SK-N-SH treated with all-trans-retinoic acid at 6 μM for 48 hours (cell line): ENCODE measurements at regions not wholly inside any gene's neighbourhood (a gene's known extent, or its start where the extent isn't known, plus 50 kb on each side); places are given as distances from the start of the nearest gene placed in this dataset.

ENCODE experiments used
- ARNTL ChIP-seq: fragments of 450-650 bp; formaldehyde crosslinking; IDR thresholded peaks from 2 replicates; pipeline ENCODE4 v1.5.0; 2020; ENCODE audit warnings: low read depth, mild to moderate bottlenecking, moderate library complexity, borderline replicate concordance
- ESRRG ChIP-seq: fragments of 250-450 bp; sonication (Bioruptor Pico); IDR thresholded peaks from 2 replicates; pipeline ENCODE4 v1.6.1; 2021; ENCODE audit warnings: mild to moderate bottlenecking
- RARB ChIP-seq: fragments of 250-450 bp; sonication (Bioruptor Pico); IDR thresholded peaks from 2 replicates; pipeline ENCODE4 v1.8.0; 2021; ENCODE audit warnings: mild to moderate bottlenecking, moderate library complexity
- ZFP3 ChIP-seq: fragments of 250-450 bp; sonication (Bioruptor Pico); IDR thresholded peaks from 2 replicates; pipeline ENCODE4 v1.5.0; 2020; ENCODE audit warnings: mild to moderate bottlenecking, moderate library complexity
- ZFP30 ChIP-seq: fragments of 450-650 bp; formaldehyde crosslinking; IDR thresholded peaks from 2 replicates; pipeline ENCODE4 v1.5.0; 2022; ENCODE audit warnings: mild to moderate bottlenecking, moderate library complexity
- ZNF8 ChIP-seq: fragments of 450-650 bp; formaldehyde crosslinking; IDR thresholded peaks from 2 replicates; pipeline ENCODE4 v1.5.0; 2020; ENCODE audit warnings: mild to moderate bottlenecking, moderate library complexity
- TF ChIP-seq, protein P1 (sequence below): fragments of 250-450 bp; sonication (Bioruptor Pico); IDR thresholded peaks from 2 replicates; pipeline ENCODE4 v1.5.1; 2020; ENCODE audit warnings: low read depth, mild to moderate bottlenecking, moderate library complexity
- TF ChIP-seq, protein P2 (sequence below): fragments of 250-450 bp; sonication (Bioruptor Pico); IDR thresholded peaks from 2 replicates; pipeline ENCODE4 v1.8.0; 2020; ENCODE audit warnings: mild to moderate bottlenecking, moderate library complexity, borderline replicate concordance
- TF ChIP-seq, protein P3 (sequence below): fragments of 250-450 bp; sonication (Bioruptor Pico); IDR thresholded peaks from 2 replicates; pipeline ENCODE4 v1.5.1; 2021; ENCODE audit warnings: mild to moderate bottlenecking, moderate library complexity

DNA sequence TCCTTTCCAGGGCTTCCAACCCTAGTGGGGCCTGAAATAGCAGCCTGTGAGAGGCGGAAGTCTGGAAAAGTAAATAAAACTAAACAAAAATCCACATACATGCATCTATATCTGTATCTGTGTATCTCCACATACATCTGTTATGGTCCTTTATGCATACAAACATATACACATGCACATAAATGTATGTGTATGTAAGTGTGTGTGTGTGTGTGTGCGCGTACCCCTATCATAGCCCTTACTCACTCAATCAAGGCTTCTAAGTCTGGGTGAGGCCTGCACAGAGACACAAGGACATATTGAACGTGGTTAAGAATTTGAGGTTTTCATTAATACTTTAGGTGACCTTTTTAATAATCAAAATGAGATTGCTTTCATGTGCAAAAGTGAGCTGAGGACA is 98.9 kb upstream of the CYRIA start:
- no peak for TF ChIP-seq ZNF8
- no peak for TF ChIP-seq ARNTL (CRISPR knock-in tag)
- TF ChIP-seq ZFP30 (CRISPR knock-in tag) = no peak
- TF ChIP-seq, protein P1, sequence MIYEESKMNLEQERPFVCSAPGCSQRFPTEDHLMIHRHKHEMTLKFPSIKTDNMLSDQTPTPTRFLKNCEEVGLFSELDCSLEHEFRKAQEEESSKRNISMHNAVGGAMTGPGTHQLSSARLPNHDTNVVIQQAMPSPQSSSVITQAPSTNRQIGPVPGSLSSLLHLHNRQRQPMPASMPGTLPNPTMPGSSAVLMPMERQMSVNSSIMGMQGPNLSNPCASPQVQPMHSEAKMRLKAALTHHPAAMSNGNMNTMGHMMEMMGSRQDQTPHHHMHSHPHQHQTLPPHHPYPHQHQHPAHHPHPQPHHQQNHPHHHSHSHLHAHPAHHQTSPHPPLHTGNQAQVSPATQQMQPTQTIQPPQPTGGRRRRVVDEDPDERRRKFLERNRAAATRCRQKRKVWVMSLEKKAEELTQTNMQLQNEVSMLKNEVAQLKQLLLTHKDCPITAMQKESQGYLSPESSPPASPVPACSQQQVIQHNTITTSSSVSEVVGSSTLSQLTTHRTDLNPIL = no peak
- TF ChIP-seq RARB (CRISPR knock-in tag) = no peak
- no peak for TF ChIP-seq ESRRG (CRISPR knock-in tag)
- TF ChIP-seq, protein P2, sequence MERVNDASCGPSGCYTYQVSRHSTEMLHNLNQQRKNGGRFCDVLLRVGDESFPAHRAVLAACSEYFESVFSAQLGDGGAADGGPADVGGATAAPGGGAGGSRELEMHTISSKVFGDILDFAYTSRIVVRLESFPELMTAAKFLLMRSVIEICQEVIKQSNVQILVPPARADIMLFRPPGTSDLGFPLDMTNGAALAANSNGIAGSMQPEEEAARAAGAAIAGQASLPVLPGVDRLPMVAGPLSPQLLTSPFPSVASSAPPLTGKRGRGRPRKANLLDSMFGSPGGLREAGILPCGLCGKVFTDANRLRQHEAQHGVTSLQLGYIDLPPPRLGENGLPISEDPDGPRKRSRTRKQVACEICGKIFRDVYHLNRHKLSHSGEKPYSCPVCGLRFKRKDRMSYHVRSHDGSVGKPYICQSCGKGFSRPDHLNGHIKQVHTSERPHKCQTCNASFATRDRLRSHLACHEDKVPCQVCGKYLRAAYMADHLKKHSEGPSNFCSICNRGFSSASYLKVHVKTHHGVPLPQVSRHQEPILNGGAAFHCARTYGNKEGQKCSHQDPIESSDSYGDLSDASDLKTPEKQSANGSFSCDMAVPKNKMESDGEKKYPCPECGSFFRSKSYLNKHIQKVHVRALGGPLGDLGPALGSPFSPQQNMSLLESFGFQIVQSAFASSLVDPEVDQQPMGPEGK = no peak
- TF ChIP-seq, protein P3, sequence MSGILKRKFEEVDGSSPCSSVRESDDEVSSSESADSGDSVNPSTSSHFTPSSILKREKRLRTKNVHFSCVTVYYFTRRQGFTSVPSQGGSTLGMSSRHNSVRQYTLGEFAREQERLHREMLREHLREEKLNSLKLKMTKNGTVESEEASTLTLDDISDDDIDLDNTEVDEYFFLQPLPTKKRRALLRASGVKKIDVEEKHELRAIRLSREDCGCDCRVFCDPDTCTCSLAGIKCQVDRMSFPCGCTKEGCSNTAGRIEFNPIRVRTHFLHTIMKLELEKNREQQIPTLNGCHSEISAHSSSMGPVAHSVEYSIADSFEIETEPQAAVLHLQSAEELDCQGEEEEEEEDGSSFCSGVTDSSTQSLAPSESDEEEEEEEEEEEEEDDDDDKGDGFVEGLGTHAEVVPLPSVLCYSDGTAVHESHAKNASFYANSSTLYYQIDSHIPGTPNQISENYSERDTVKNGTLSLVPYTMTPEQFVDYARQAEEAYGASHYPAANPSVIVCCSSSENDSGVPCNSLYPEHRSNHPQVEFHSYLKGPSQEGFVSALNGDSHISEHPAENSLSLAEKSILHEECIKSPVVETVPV (CRISPR knock-in tag) = no peak
- TF ChIP-seq ZFP3 (CRISPR knock-in tag) = no peak
